Activated naive CD8-positive, alpha-beta T cell (primary cell): ENCODE measurements at regions not wholly inside any gene's neighbourhood (a gene's known extent, or its start where the extent isn't known, plus 50 kb on each side); places are given as distances from the start of the nearest gene placed in this dataset.

Experiments used
- H3K27ac Mint-ChIP-seq: one replicate; pipeline ENCODE4 v1.8.0; 2021; ENCODE audit warnings: mixed read lengths
- H3K27me3 Mint-ChIP-seq: one replicate; pipeline ENCODE4 v1.8.0; 2021; ENCODE audit warnings: mixed read lengths
- H3K36me3 Mint-ChIP-seq: one replicate; pipeline ENCODE4 v1.8.0; 2021; ENCODE audit warnings: mixed read lengths
- H3K4me1 Mint-ChIP-seq: one replicate; pipeline ENCODE4 v1.8.0; 2021; ENCODE audit warnings: low read depth, mixed read lengths
- H3K4me3 Mint-ChIP-seq: one replicate; pipeline ENCODE4 v1.8.0; 2021; ENCODE audit warnings: mild to moderate bottlenecking, mixed read lengths
- H3K9me3 Mint-ChIP-seq: one replicate; pipeline ENCODE4 v1.8.0; 2021; ENCODE audit warnings: low read depth, mixed read lengths

- Mint-ChIP-seq H3K27me3 (no peaks in the 10 kb centered on the region), H3K4me1 (no peaks in the 10 kb centered on the region), H3K4me3 (no peak overlapping the region), H3K36me3 (no peaks in the 10 kb centered on the region), H3K27ac (no peak overlapping the region), H3K9me3 (no peaks in the 10 kb centered on the region)
Measured at GRCh38 chr12:77736219-77736965, 94.3 kb upstream of the NAV3 start.

GRCh38 chr12:77734214-77734883, 96.3 kb upstream of the NAV3 start:
- Mint-ChIP-seq H3K27ac (no peak overlapping the region), H3K9me3 (no peaks in the 10 kb centered on the region), H3K36me3 (no peaks in the 10 kb centered on the region), H3K4me1 (no peaks in the 10 kb centered on the region), H3K27me3 (no peaks in the 10 kb centered on the region), H3K4me3 (no peak overlapping the region)

GRCh38 chr12:77728018-77728417, 102.7 kb upstream of the NAV3 start:
- Mint-ChIP-seq H3K9me3 (no peaks in the 10 kb centered on the region), H3K36me3 (no peaks in the 10 kb centered on the region), H3K27me3 (no peaks in the 10 kb centered on the region), H3K27ac (no peak overlapping the region), H3K4me1 (no peaks in the 10 kb centered on the region), H3K4me3 (no peak overlapping the region)

GRCh38 chr12:77727442-77728001, 103.2 kb upstream of the NAV3 start:
- Mint-ChIP-seq H3K27me3 (no peaks in the 10 kb centered on the region), H3K27ac (no peak overlapping the region), H3K4me3 (no peak overlapping the region), H3K36me3 (no peaks in the 10 kb centered on the region), H3K9me3 (no peaks in the 10 kb centered on the region), H3K4me1 (no peaks in the 10 kb centered on the region)

GRCh38 chr12:77725611-77726010, 105.1 kb upstream of the NAV3 start:
- no peaks in the 10 kb centered on the region for H3K36me3 Mint-ChIP-seq
- no peaks in the 10 kb centered on the region for H3K27me3 Mint-ChIP-seq
- no peak overlapping the region for H3K27ac Mint-ChIP-seq
- H3K4me3 Mint-ChIP-seq: no peak overlapping the region
- H3K9me3 Mint-ChIP-seq: no peaks in the 10 kb centered on the region
- no peaks in the 10 kb centered on the region for H3K4me1 Mint-ChIP-seq

GRCh38 chr12:77724367-77724957, 106.2 kb upstream of the NAV3 start:
- H3K4me3 Mint-ChIP-seq: no peak overlapping the region
- no peak overlapping the region for H3K27ac Mint-ChIP-seq
- no peaks in the 10 kb centered on the region for H3K4me1 Mint-ChIP-seq
- H3K9me3 Mint-ChIP-seq: peaks cover 6% of the 10 kb centered on the region
- no peaks in the 10 kb centered on the region for H3K36me3 Mint-ChIP-seq
- no peaks in the 10 kb centered on the region for H3K27me3 Mint-ChIP-seq

GRCh38 chr12:77723308-77723707, 107.4 kb upstream of the NAV3 start:
- Mint-ChIP-seq H3K27ac (no peak overlapping the region), H3K27me3 (no peaks in the 10 kb centered on the region), H3K4me1 (no peaks in the 10 kb centered on the region), H3K4me3 (no peak overlapping the region), H3K9me3 (peaks cover 11% of the 10 kb centered on the region), H3K36me3 (no peaks in the 10 kb centered on the region)

GRCh38 chr12:77722536-77722935, 108.2 kb upstream of the NAV3 start:
- Mint-ChIP-seq H3K9me3 (peaks cover 11% of the 10 kb centered on the region), H3K4me1 (no peaks in the 10 kb centered on the region), H3K27me3 (no peaks in the 10 kb centered on the region), H3K27ac (no peak overlapping the region), H3K4me3 (no peak overlapping the region), H3K36me3 (no peaks in the 10 kb centered on the region)

GRCh38 chr12:77720258-77720657, 110.4 kb upstream of the NAV3 start:
- Mint-ChIP-seq H3K36me3 (no peaks in the 10 kb centered on the region), H3K9me3 (peaks cover 11% of the 10 kb centered on the region), H3K27me3 (no peaks in the 10 kb centered on the region), H3K4me3 (no peak overlapping the region), H3K27ac (no peak overlapping the region), H3K4me1 (no peaks in the 10 kb centered on the region)

GRCh38 chr12:77710209-77710608, 120.5 kb upstream of the NAV3 start:
- Mint-ChIP-seq H3K27ac (no peak overlapping the region), H3K27me3 (no peaks in the 10 kb centered on the region), H3K36me3 (no peaks in the 10 kb centered on the region), H3K9me3 (peaks cover 3% of the 10 kb centered on the region), H3K4me1 (no peaks in the 10 kb centered on the region), H3K4me3 (no peak overlapping the region)

GRCh38 chr12:77697126-77697525, 133.6 kb upstream of the NAV3 start:
- Mint-ChIP-seq H3K9me3 (no peaks in the 10 kb centered on the region), H3K27ac (no peak overlapping the region), H3K4me1 (no peaks in the 10 kb centered on the region), H3K36me3 (no peaks in the 10 kb centered on the region), H3K4me3 (no peak overlapping the region), H3K27me3 (no peaks in the 10 kb centered on the region)

GRCh38 chr12:77696183-77696582, 134.5 kb upstream of the NAV3 start:
- H3K9me3 Mint-ChIP-seq: no peaks in the 10 kb centered on the region
- no peak overlapping the region for H3K4me3 Mint-ChIP-seq
- no peaks in the 10 kb centered on the region for H3K27me3 Mint-ChIP-seq

GRCh38 chr12:77689510-77690086, 141.1 kb upstream of the NAV3 start:
- H3K27me3 Mint-ChIP-seq: no peaks in the 10 kb centered on the region
- no peaks in the 10 kb centered on the region for H3K36me3 Mint-ChIP-seq
- no peak overlapping the region for H3K27ac Mint-ChIP-seq
- H3K4me3 Mint-ChIP-seq: no peak overlapping the region
- no peaks in the 10 kb centered on the region for H3K4me1 Mint-ChIP-seq
- no peaks in the 10 kb centered on the region for H3K9me3 Mint-ChIP-seq

More at GRCh38 chr12:77696183-77696582, 134.5 kb upstream of the NAV3 start:
- H3K36me3 Mint-ChIP-seq: no peaks in the 10 kb centered on the region
- no peak overlapping the region for H3K27ac Mint-ChIP-seq
- no peaks in the 10 kb centered on the region for H3K4me1 Mint-ChIP-seq

GRCh38 chr12:77687321-77687720, 143.4 kb upstream of the NAV3 start:
- no peaks in the 10 kb centered on the region for H3K27me3 Mint-ChIP-seq
- no peak overlapping the region for H3K4me3 Mint-ChIP-seq
- H3K9me3 Mint-ChIP-seq: no peaks in the 10 kb centered on the region
- no peaks in the 10 kb centered on the region for H3K36me3 Mint-ChIP-seq
- no peaks in the 10 kb centered on the region for H3K4me1 Mint-ChIP-seq
- no peak overlapping the region for H3K27ac Mint-ChIP-seq

- Mint-ChIP-seq H3K4me3 (no peak overlapping the region), H3K27ac (no peak overlapping the region), H3K9me3 (no peaks in the 10 kb centered on the region), H3K4me1 (no peaks in the 10 kb centered on the region), H3K27me3 (no peaks in the 10 kb centered on the region), H3K36me3 (no peaks in the 10 kb centered on the region)
Measured at GRCh38 chr12:77686760-77687159, 143.9 kb upstream of the NAV3 start.
